Right lobe of liver (tissue), 6 donors: ENCODE measurements at regions not wholly inside any gene's neighbourhood (a gene's known extent, or its start where the extent isn't known, plus 50 kb on each side); places are given as distances from the start of the nearest gene placed in this dataset.
A peak's percentile ranks its signal among the peaks of the same experiment; 100 is the strongest.

Source experiments
- ATAC-seq, 4 donors: fragments of 200-7000 bp; cut with Tn5 transposase; one replicate each; pipeline ENCODE4 v1.9.1; 2020; ENCODE audit warnings: mild to moderate bottlenecking in 4 of 4, moderate library complexity in 4 of 4
- DNase-seq, 3 donors: peaks; one replicate each; pipeline ENCODE4 v3.0.0-alpha.2; 2020
- H3K27ac ChIP-seq, 3 donors: fragments of 200-600 bp; one replicate each; pipeline ENCODE4 v1.8.0; 2022
- H3K27me3 ChIP-seq, 2 donors: fragments of 200-600 bp; one replicate each; pipeline ENCODE4 v1.8.0; 2022
- H3K36me3 ChIP-seq, 4 donors: fragments of 200-600 bp; sonication (generic) in 1 of 4; one replicate each; pipeline versions ENCODE4 v1.5.1 to v1.8.0; 2017 to 2022; ENCODE audit warnings: control low read depth in 1 of 4
- H3K4me1 ChIP-seq, 4 donors: fragments of 200-600 bp; sonication (generic) in 1 of 4; one replicate each; pipeline versions ENCODE4 v1.5.1 to v1.8.0; 2017 to 2022; ENCODE audit warnings: control low read depth in 1 of 4
- H3K4me3 ChIP-seq, 3 donors: fragments of 200-600 bp; one replicate each; pipeline ENCODE4 v1.8.0; 2022
- H3K9me3 ChIP-seq, 4 donors: fragments of 200-600 bp; sonication (generic) in 1 of 4; one replicate each; pipeline versions ENCODE4 v1.5.1 to v1.8.0; 2017 to 2022; ENCODE audit warnings: control low read depth in 1 of 4
- POLR2A ChIP-seq: fragments of 450-650 bp; IDR thresholded peaks from one replicate; pipeline ENCODE4 v1.6.1; 2017; ENCODE audit warnings: antibody characterized with exemption, mild to moderate bottlenecking
- WGBS: methylation state at CpG from one replicate; pipeline ENCODE4 v1.1.6; 2018; ENCODE audit warnings: low coverage, low lambda C conversion rate; ENCODE audit not compliant: insufficient coverage; ENCODE audit errors: missing lambda C conversion rate; 5-methylcytosine and 5-hydroxymethylcytosine counted together
- intact Hi-C, 2 donors: fragments of 100-400 bp; cut with DNase I; formaldehyde crosslinking; loops; one replicate each; pipeline versions ENCODE4 v1.11.2 to v1.14.1; 2022
- TF ChIP-seq, protein P1 (sequence below), 4 donors: fragments of 200-600 bp in 3 of 4; fragments of 450-650 bp in 1 of 4; IDR thresholded peaks; one replicate each; pipeline versions ENCODE4 v1.5.1 to v1.8.0; 2016 to 2022; ENCODE audit warnings: antibody characterized with exemption in 4 of 4, mild to moderate bottlenecking in 2 of 4
- donor health status: DM: no; HTN: yes; CAD: no.
- donor health status: DM: no; HTN: no; CAD: no.
- donor health status: DM: no; HTN: no; CAD: no.
- donor health status: DM: no; HTN: yes; CAD: no.
- donor health status: DM: no; HTN: yes; CAD: no.

DNA sequence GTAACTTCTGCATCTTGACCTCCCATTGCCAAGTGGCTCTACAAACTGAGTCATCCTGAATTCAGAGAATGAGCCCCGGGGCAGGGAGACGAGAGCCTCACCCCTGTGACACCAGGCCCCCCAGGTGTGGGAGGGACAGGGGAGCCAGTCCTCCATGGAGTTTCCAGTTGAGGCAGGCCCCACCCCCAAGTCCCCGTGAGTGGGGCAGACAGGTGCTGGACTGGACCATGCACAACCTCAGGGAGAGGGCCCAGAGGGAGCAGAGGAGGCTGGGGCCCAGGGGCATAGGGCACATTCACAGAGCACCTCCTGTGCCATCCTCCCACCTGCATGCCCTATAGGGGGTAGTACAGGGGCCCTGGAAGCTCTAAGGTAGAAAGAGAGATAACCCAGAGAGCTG, 180.8 kb downstream of the BRD1 start:
- WGBS = 39% methylated on average over 2 of the region's 3 CpGs
- H3K4me3 ChIP-seq = no peak overlapping the region
- intact Hi-C loops = no loop called here
- H3K4me1 ChIP-seq = no peaks in the 10 kb centered on the region
- no peak for TF ChIP-seq POLR2A
- TF ChIP-seq, protein P1, sequence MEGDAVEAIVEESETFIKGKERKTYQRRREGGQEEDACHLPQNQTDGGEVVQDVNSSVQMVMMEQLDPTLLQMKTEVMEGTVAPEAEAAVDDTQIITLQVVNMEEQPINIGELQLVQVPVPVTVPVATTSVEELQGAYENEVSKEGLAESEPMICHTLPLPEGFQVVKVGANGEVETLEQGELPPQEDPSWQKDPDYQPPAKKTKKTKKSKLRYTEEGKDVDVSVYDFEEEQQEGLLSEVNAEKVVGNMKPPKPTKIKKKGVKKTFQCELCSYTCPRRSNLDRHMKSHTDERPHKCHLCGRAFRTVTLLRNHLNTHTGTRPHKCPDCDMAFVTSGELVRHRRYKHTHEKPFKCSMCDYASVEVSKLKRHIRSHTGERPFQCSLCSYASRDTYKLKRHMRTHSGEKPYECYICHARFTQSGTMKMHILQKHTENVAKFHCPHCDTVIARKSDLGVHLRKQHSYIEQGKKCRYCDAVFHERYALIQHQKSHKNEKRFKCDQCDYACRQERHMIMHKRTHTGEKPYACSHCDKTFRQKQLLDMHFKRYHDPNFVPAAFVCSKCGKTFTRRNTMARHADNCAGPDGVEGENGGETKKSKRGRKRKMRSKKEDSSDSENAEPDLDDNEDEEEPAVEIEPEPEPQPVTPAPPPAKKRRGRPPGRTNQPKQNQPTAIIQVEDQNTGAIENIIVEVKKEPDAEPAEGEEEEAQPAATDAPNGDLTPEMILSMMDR (IDR thresholded peaks at IDR 0.05) = no peak
- H3K9me3 ChIP-seq = no peaks in the 10 kb centered on the region
- no peak overlapping the region for H3K27ac ChIP-seq
- DNase-seq (peak in 2 of 3 donors; percentile 7 to 29), ATAC-seq (no peak)
- no peaks in the 10 kb centered on the region for H3K27me3 ChIP-seq
- H3K36me3 ChIP-seq = no peaks in the 10 kb centered on the region

- H3K27me3 ChIP-seq = no peaks in the 10 kb centered on the region
- DNase-seq = peak in 2 of 3 donors; percentile 4 to 36
- H3K9me3 ChIP-seq = no peaks in the 10 kb centered on the region
- intact Hi-C loops = no loop called here
- whole genome bisulfite sequencing = 58% methylated on average over 3 of the region's 13 CpGs
- TF ChIP-seq, protein P1 (IDR thresholded peaks at IDR 0.05) = no peak
- TF ChIP-seq POLR2A = no peak
- H3K36me3 ChIP-seq = no peaks in the 10 kb centered on the region
- no peak overlapping the region for H3K27ac ChIP-seq
- H3K4me3 ChIP-seq = no peak overlapping the region
- no peaks in the 10 kb centered on the region for H3K4me1 ChIP-seq
- ATAC-seq = no peak
Observed at GRCh38 chr22:49645791-49646550, 181.7 kb downstream of the BRD1 start.

DNA sequence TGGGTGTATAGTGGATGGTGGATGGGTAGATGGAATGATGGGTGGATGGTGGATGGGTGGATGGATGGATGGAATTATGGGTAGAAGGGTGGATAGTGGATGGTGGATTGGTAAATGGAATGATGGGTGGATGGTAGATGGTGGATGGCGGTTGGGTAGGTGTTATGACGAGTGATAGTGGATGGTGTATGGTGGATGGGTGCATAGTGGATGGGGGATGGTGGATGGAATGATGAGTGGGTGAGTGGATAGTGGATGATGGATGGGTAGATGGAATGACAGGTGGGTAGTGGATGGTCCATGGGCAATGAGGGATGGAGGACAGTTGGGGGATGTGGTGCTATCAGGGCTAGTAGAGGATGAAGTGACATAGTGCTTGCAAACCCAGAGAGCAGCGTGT, 182.4 kb downstream of the BRD1 start:
- DNase-seq (peak in 1 of 3 donors; percentile 25), ATAC-seq (no peak)
- no peak for TF ChIP-seq POLR2A
- TF ChIP-seq, protein P1 (IDR thresholded peaks at IDR 0.05) = no peak
- intact Hi-C loops = no loop called here
- Histone ChIP-seq H3K9me3 (no peaks in the 10 kb centered on the region), H3K27me3 (no peaks in the 10 kb centered on the region), H3K36me3 (no peaks in the 10 kb centered on the region), H3K4me3 (no peak overlapping the region), H3K4me1 (no peaks in the 10 kb centered on the region), H3K27ac (no peak overlapping the region)
- WGBS = 69% methylated on average over 2 of the region's 3 CpGs

GRCh38 chr22:49643998-49644397, 183.7 kb downstream of the BRD1 start:
- no peak for DNase-seq
- WGBS = 80% methylated on average over 2 of the region's 6 CpGs
- Histone ChIP-seq H3K27me3 (no peaks in the 10 kb centered on the region), H3K9me3 (no peaks in the 10 kb centered on the region), H3K4me3 (no peak overlapping the region), H3K36me3 (no peaks in the 10 kb centered on the region), H3K27ac (no peak overlapping the region), H3K4me1 (no peaks in the 10 kb centered on the region)
- ATAC-seq = no peak
- intact Hi-C loops = no loop called here
- TF ChIP-seq POLR2A = no peak
- TF ChIP-seq, protein P1 (IDR thresholded peaks at IDR 0.05) = no peak
